ENCODE measurements at regions not wholly inside any gene's neighbourhood (a gene's known extent, or its start where the extent isn't known, plus 50 kb on each side); places are given as distances from the start of the nearest gene placed in this dataset.

- DNase-seq (no peak), ATAC-seq (no peak)
- peaks cover 0 to 18% (median 4%) of the 10 kb centered on the region in 5 donors for H3K27me3 Mint-ChIP-seq
- POLR2A ChIA-PET, result no interaction called here
- H3K9me3 Mint-ChIP-seq, result peaks cover 4 to 31% (median 18%) of the 10 kb centered on the region in 9 donors
- peaks cover 0 to 6% (median 0%) of the 10 kb centered on the region in 3 donors for H3K36me3 Mint-ChIP-seq
- no peak overlapping the region for H3K27ac Mint-ChIP-seq
- no peaks in the 10 kb centered on the region for H3K4me1 Mint-ChIP-seq
- no peak overlapping the region for H3K4me3 Mint-ChIP-seq
Measured at GRCh38 chr4:13865871-13866669, 238.5 kb upstream of the BOD1L1 start.

- H3K9me3 Mint-ChIP-seq, result peaks cover 4 to 25% (median 22%) of the 10 kb centered on the region in 9 donors
- no peak overlapping the region for H3K27ac Mint-ChIP-seq
- POLR2A ChIA-PET, result no interaction called here
- H3K36me3 Mint-ChIP-seq, result peaks cover 0 to 6% (median 0%) of the 10 kb centered on the region in 3 donors
- DNase-seq, result no peak
- H3K4me1 Mint-ChIP-seq, result no peaks in the 10 kb centered on the region
- ATAC-seq, result no peak
- H3K4me3 Mint-ChIP-seq, result no peak overlapping the region
- H3K27me3 Mint-ChIP-seq, result peaks cover 0 to 24% (median 4%) of the 10 kb centered on the region in 5 donors
Measured at GRCh38 chr4:13866881-13867280, 239.4 kb upstream of the BOD1L1 start.

GRCh38 chr4:13872155-13872554 lies 244.6 kb upstream of the BOD1L1 start:
- H3K36me3 Mint-ChIP-seq, result no peaks in the 10 kb centered on the region
- ATAC-seq, result no peak
- H3K9me3 Mint-ChIP-seq, result peaks cover 0 to 12% (median 0%) of the 10 kb centered on the region in 9 donors
- H3K4me3 Mint-ChIP-seq, result no peak overlapping the region
- no peak for DNase-seq
- POLR2A ChIA-PET, result no interaction called here
- H3K27ac Mint-ChIP-seq, result no peak overlapping the region
- H3K27me3 Mint-ChIP-seq, result peaks cover 0 to 24% (median 2%) of the 10 kb centered on the region in 5 donors
- H3K4me1 Mint-ChIP-seq, result no peaks in the 10 kb centered on the region

- Mint-ChIP-seq H3K27ac (no peak overlapping the region), H3K4me1 (no peaks in the 10 kb centered on the region), H3K4me3 (no peak overlapping the region), H3K9me3 (peaks cover 0 to 12% (median 0%) of the 10 kb centered on the region in 9 donors), H3K36me3 (no peaks in the 10 kb centered on the region), H3K27me3 (peaks cover 0 to 24% (median 2%) of the 10 kb centered on the region in 5 donors)
- POLR2A ChIA-PET, result no interaction called here
- DNase-seq (no peak), ATAC-seq (no peak)
Measured at GRCh38 chr4:13872955-13873354, 245.4 kb upstream of the BOD1L1 start.

GRCh38 chr4:13875181-13875580 lies 247.7 kb upstream of the BOD1L1 start:
- H3K36me3 Mint-ChIP-seq, result no peaks in the 10 kb centered on the region
- peaks cover 0 to 12% (median 0%) of the 10 kb centered on the region in 9 donors for H3K9me3 Mint-ChIP-seq
- POLR2A ChIA-PET, result no interaction called here
- H3K4me1 Mint-ChIP-seq, result no peaks in the 10 kb centered on the region
- H3K27me3 Mint-ChIP-seq, result peaks cover 0 to 14% (median 0%) of the 10 kb centered on the region in 5 donors
- DNase-seq (no peak), ATAC-seq (no peak)
- H3K4me3 Mint-ChIP-seq, result no peak overlapping the region
- H3K27ac Mint-ChIP-seq, result no peak overlapping the region

- ATAC-seq (no peak), DNase-seq (no peak)
- no peak overlapping the region for H3K27ac Mint-ChIP-seq
- POLR2A ChIA-PET, result no interaction called here
- peaks cover 0 to 7% (median 0%) of the 10 kb centered on the region in 5 donors for H3K27me3 Mint-ChIP-seq
- no peak overlapping the region for H3K4me3 Mint-ChIP-seq
- no peaks in the 10 kb centered on the region for H3K4me1 Mint-ChIP-seq
- H3K9me3 Mint-ChIP-seq, result peaks cover 0 to 6% (median 0%) of the 10 kb centered on the region in 9 donors
- H3K36me3 Mint-ChIP-seq, result no peaks in the 10 kb centered on the region
Measured at GRCh38 chr4:13876131-13876530, 248.6 kb upstream of the BOD1L1 start.

GRCh38 chr4:13876940-13877339 lies 249.4 kb upstream of the BOD1L1 start:
- POLR2A ChIA-PET, result no interaction called here
- Mint-ChIP-seq H3K4me3 (no peak overlapping the region), H3K36me3 (no peaks in the 10 kb centered on the region), H3K27ac (no peak overlapping the region), H3K27me3 (peaks cover 0 to 7% (median 0%) of the 10 kb centered on the region in 5 donors), H3K4me1 (no peaks in the 10 kb centered on the region), H3K9me3 (peaks cover 0 to 4% (median 0%) of the 10 kb centered on the region in 9 donors)
- ATAC-seq, result no peak
- DNase-seq, result no peak

- H3K27me3 Mint-ChIP-seq, result peaks cover 0 to 7% (median 0%) of the 10 kb centered on the region in 5 donors
- H3K9me3 Mint-ChIP-seq, result peaks cover 0 to 5% (median 0%) of the 10 kb centered on the region in 9 donors
- no peaks in the 10 kb centered on the region for H3K4me1 Mint-ChIP-seq
- no peak overlapping the region for H3K27ac Mint-ChIP-seq
- H3K36me3 Mint-ChIP-seq, result no peaks in the 10 kb centered on the region
- DNase-seq, result no peak
- no peak for ATAC-seq
- POLR2A ChIA-PET, result no interaction called here
- no peak overlapping the region for H3K4me3 Mint-ChIP-seq
Measured at GRCh38 chr4:13877626-13878025, 250.1 kb upstream of the BOD1L1 start.

- no peak overlapping the region for H3K4me3 Mint-ChIP-seq
- DNase-seq (no peak), ATAC-seq (no peak)
- H3K9me3 Mint-ChIP-seq, result peaks cover 0 to 5% (median 0%) of the 10 kb centered on the region in 9 donors
- no peak overlapping the region for H3K27ac Mint-ChIP-seq
- H3K36me3 Mint-ChIP-seq, result no peaks in the 10 kb centered on the region
- peaks cover 0 to 7% (median 0%) of the 10 kb centered on the region in 5 donors for H3K27me3 Mint-ChIP-seq
- POLR2A ChIA-PET, result no interaction called here
- no peaks in the 10 kb centered on the region for H3K4me1 Mint-ChIP-seq
Measured at GRCh38 chr4:13881892-13882291, 254.4 kb upstream of the BOD1L1 start.

GRCh38 chr4:13887010-13887409 lies 259.5 kb upstream of the BOD1L1 start:
- H3K36me3 Mint-ChIP-seq, result no peaks in the 10 kb centered on the region
- no peak overlapping the region for H3K27ac Mint-ChIP-seq
- H3K9me3 Mint-ChIP-seq, result peaks cover 0 to 4% (median 0%) of the 10 kb centered on the region in 9 donors
- no peaks in the 10 kb centered on the region for H3K4me1 Mint-ChIP-seq
- H3K4me3 Mint-ChIP-seq, result no peak overlapping the region
- POLR2A ChIA-PET, result no interaction called here
- H3K27me3 Mint-ChIP-seq, result peaks cover 3 to 12% (median 6%) of the 10 kb centered on the region in 5 donors
- no peak for DNase-seq
- no peak for ATAC-seq

GRCh38 chr4:13888112-13888511 lies 260.6 kb upstream of the BOD1L1 start:
- Mint-ChIP-seq H3K4me3 (no peak overlapping the region), H3K36me3 (no peaks in the 10 kb centered on the region), H3K27me3 (peaks cover 3 to 12% (median 6%) of the 10 kb centered on the region in 5 donors), H3K9me3 (peaks cover 0 to 3% (median 0%) of the 10 kb centered on the region in 9 donors), H3K4me1 (no peaks in the 10 kb centered on the region), H3K27ac (no peak overlapping the region)
- POLR2A ChIA-PET, result no interaction called here
- no peak for DNase-seq
- no peak for ATAC-seq

- ATAC-seq (no peak), DNase-seq (no peak)
- Mint-ChIP-seq H3K4me1 (no peaks in the 10 kb centered on the region), H3K27me3 (peaks cover 3 to 12% (median 6%) of the 10 kb centered on the region in 5 donors), H3K4me3 (no peak overlapping the region), H3K36me3 (no peaks in the 10 kb centered on the region), H3K27ac (no peak overlapping the region), H3K9me3 (peaks cover 0 to 3% (median 0%) of the 10 kb centered on the region in 9 donors)
- POLR2A ChIA-PET, result no interaction called here
Measured at GRCh38 chr4:13891544-13891939, 264.0 kb upstream of the BOD1L1 start.

- no peak overlapping the region for H3K4me3 Mint-ChIP-seq
- peaks cover 0 to 3% (median 0%) of the 10 kb centered on the region in 9 donors for H3K9me3 Mint-ChIP-seq
- H3K27me3 Mint-ChIP-seq, result peaks cover 3 to 14% (median 6%) of the 10 kb centered on the region in 5 donors
- no peak for ATAC-seq
- no peaks in the 10 kb centered on the region for H3K4me1 Mint-ChIP-seq
- H3K27ac Mint-ChIP-seq, result no peak overlapping the region
- POLR2A ChIA-PET, result no interaction called here
- no peaks in the 10 kb centered on the region for H3K36me3 Mint-ChIP-seq
- no peak for DNase-seq
Measured at GRCh38 chr4:13892739-13893105, 265.2 kb upstream of the BOD1L1 start.

- Mint-ChIP-seq H3K27ac (no peak overlapping the region), H3K4me3 (no peak overlapping the region), H3K9me3 (peaks cover 0 to 3% (median 0%) of the 10 kb centered on the region in 9 donors), H3K4me1 (no peaks in the 10 kb centered on the region), H3K27me3 (peaks cover 3 to 16% (median 6%) of the 10 kb centered on the region in 5 donors), H3K36me3 (no peaks in the 10 kb centered on the region)
- DNase-seq (no peak), ATAC-seq (no peak)
- POLR2A ChIA-PET, result no interaction called here
Measured at GRCh38 chr4:13893211-13893610, 265.7 kb upstream of the BOD1L1 start.

Measured in naive thymus-derived CD8-positive, alpha-beta T cell (primary cell).